Activated naive CD8-positive, alpha-beta T cell treated with anti-CD3 and anti-CD28 coated beads, Interleukin-2, amount 50 U/mL, for 24 hours (primary cell): ENCODE measurements at regions not wholly inside any gene's neighbourhood (a gene's known extent, or its start where the extent isn't known, plus 50 kb on each side); places are given as distances from the start of the nearest gene placed in this dataset.
A peak's percentile ranks its signal among the peaks of the same experiment; 100 is the strongest.
"Not testable (repeated sequence)": the region's sequence is repeated elsewhere in the genome, so short reads cannot be mapped to it uniquely, and the experiment has no call there.

Source experiments
- ATAC-seq: fragments of 150-1000 bp; cut with Tn5 transposase; one replicate; pipeline ENCODE4 v1.10.0; 2021
- DNase-seq: peaks from one replicate; pipeline ENCODE4 v3.0.0; 2021
- H3K27ac Mint-ChIP-seq: one replicate; pipeline ENCODE4 v1.8.0; 2021; ENCODE audit warnings: mild to moderate bottlenecking, mixed read lengths
- H3K27me3 Mint-ChIP-seq: one replicate; pipeline ENCODE4 v1.8.0; 2021; ENCODE audit warnings: mixed read lengths
- H3K36me3 Mint-ChIP-seq: one replicate; pipeline ENCODE4 v1.8.0; 2021; ENCODE audit warnings: low read depth, mixed read lengths
- H3K4me1 Mint-ChIP-seq: one replicate; pipeline ENCODE4 v1.8.0; 2021; ENCODE audit warnings: mixed read lengths
- H3K4me3 Mint-ChIP-seq: one replicate; pipeline ENCODE4 v1.8.0; 2021; ENCODE audit warnings: mild to moderate bottlenecking, moderate library complexity, mixed read lengths
- H3K9me3 Mint-ChIP-seq: one replicate; pipeline ENCODE4 v1.8.0; 2021; ENCODE audit warnings: mixed read lengths

- Mint-ChIP-seq H3K36me3 (no peaks in the 10 kb centered on the region), H3K4me1 (no peaks in the 10 kb centered on the region), H3K9me3 (no peaks in the 10 kb centered on the region), H3K4me3 (no peak overlapping the region), H3K27ac (no peak overlapping the region), H3K27me3 (peaks cover 4% of the 10 kb centered on the region)
- no peak for DNase-seq
- ATAC-seq, result no peak
Measured at GRCh38 chr5:10892147-10892910, 131.3 kb upstream of the DAP start.

DNA sequence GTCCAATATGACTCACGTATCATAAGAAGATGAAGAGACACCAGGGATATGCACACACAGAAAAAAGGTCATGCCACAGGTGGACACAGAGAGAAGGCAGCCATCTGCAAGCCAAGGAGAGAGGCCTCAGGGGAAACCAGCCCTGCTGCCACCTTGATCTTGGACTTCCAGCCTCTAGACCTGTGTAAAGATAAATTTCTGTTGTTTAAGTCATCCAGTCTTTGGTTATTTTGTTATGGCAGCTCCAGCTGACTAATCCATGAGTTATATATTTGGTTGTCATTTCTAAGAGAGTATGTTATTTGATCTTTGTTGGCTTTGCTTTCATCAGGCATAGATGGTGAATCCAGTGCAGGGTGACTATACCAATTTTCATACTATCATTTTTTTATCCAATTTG lies 130.2 kb upstream of the DAP start:
- Mint-ChIP-seq H3K4me1 (no peaks in the 10 kb centered on the region), H3K9me3 (no peaks in the 10 kb centered on the region), H3K27ac (no peak overlapping the region), H3K4me3 (no peak overlapping the region), H3K27me3 (peaks cover under 1% of the 10 kb centered on the region), H3K36me3 (no peaks in the 10 kb centered on the region)
- no peak for ATAC-seq
- no peak for DNase-seq

DNA sequence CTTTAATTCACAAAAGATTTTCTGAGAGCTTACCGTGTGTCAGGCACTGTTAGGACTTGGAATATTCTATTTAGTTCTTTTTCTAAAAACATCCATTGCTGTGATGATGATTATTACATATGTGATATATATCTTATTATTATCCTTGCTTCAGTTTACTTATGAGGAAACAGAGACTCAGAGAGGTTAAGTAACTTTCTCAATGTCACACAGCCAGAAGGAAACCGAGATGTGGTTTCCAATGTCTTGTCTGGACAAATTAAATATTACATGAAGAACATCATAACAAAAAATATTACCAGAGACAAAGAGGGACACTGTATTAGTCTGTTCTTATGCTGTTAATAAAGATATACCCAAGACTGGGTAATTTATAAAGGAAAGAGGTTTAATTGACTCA lies 125.5 kb upstream of the DAP start:
- no peaks in the 10 kb centered on the region for H3K27me3 Mint-ChIP-seq
- H3K4me3 Mint-ChIP-seq, result no peak overlapping the region
- H3K27ac Mint-ChIP-seq, result no peak overlapping the region
- peaks cover 3% of the 10 kb centered on the region for H3K9me3 Mint-ChIP-seq
- ATAC-seq, result no peak
- H3K36me3 Mint-ChIP-seq, result no peaks in the 10 kb centered on the region
- DNase-seq, result no peak
- peaks cover 5% of the 10 kb centered on the region for H3K4me1 Mint-ChIP-seq

DNA sequence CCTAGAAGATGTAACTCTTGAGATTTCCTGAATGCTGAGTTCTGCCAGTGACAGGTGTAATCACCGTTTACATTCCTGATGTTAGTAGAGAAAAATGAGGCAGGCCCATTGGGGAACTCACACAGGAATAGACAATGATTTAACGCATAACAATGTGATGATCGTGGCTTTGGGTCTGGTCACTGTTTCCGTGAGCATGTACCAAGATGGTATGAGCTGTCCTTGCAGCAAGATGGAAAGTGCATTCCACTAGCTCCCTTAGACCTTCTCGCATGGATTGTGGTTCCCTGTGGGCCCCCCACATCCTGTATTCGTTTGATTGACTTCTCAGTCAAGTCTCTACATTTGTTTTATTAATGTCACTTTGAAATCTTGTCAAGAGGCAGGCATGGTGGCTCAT lies 124.0 kb upstream of the DAP start:
- Mint-ChIP-seq H3K9me3 (peaks cover 3% of the 10 kb centered on the region), H3K36me3 (no peaks in the 10 kb centered on the region), H3K27ac (no peak overlapping the region), H3K4me3 (no peak overlapping the region), H3K27me3 (peaks cover 2% of the 10 kb centered on the region), H3K4me1 (peaks cover 5% of the 10 kb centered on the region)
- ATAC-seq, result peak; percentile 68
- peak; percentile 3 for DNase-seq

GRCh38 chr5:10883945-10884344 lies 122.9 kb upstream of the DAP start:
- DNase-seq, H3K4me1 Mint-ChIP-seq, H3K36me3 Mint-ChIP-seq, ATAC-seq, H3K27ac Mint-ChIP-seq, H3K9me3 Mint-ChIP-seq, H3K27me3 Mint-ChIP-seq, H3K4me3 Mint-ChIP-seq: not testable (repeated sequence)

DNA sequence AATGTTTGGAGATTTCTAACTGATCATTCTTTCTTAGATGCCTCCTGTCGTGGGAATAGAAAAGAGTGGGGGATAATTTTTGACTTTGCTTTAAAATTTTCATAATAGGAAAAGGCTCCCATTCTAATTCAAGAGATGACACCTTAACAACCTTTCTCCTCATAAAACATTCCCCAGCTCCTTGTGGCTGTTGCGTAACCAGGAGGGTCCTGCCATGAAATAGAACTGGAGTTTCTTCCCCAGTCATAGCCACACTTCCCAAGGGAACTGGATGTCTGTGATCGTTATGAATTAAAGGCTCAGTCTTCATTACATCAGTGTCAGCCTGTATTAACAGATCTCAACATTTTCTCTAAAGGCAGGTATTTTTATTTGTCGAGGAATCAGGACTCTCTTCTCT lies 119.9 kb upstream of the DAP start:
- H3K36me3 Mint-ChIP-seq, result no peaks in the 10 kb centered on the region
- H3K4me1 Mint-ChIP-seq, result peaks cover 5% of the 10 kb centered on the region
- H3K9me3 Mint-ChIP-seq, result peaks cover 3% of the 10 kb centered on the region
- no peak for DNase-seq
- no peak for ATAC-seq
- H3K27me3 Mint-ChIP-seq, result peaks cover 9% of the 10 kb centered on the region
- no peak overlapping the region for H3K27ac Mint-ChIP-seq
- no peak overlapping the region for H3K4me3 Mint-ChIP-seq

DNA sequence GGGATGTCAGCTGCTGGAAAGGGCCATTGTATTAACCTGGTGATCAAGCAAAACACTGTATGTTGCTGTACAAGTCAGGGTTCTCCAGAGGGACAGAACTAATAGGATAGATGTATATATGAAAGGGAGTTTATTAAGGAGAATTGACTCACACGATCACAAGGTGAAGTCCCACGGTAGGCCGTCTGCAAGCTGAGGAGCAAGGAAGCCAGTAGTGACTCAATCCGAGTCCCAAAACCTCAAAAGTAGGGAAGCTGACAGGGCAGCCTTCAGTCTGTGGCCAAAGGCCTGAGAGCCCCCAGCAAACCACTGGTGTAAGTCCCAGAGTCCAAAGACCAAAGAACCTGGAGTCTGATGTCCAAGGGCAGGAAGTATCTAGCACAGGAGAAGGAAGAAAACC lies 116.0 kb upstream of the DAP start:
- peaks cover 12% of the 10 kb centered on the region for H3K27me3 Mint-ChIP-seq
- H3K4me3 Mint-ChIP-seq, H3K36me3 Mint-ChIP-seq, ATAC-seq, H3K9me3 Mint-ChIP-seq, H3K27ac Mint-ChIP-seq, DNase-seq, H3K4me1 Mint-ChIP-seq: not testable (repeated sequence)

- Mint-ChIP-seq H3K4me3 (no peak overlapping the region), H3K4me1 (no peaks in the 10 kb centered on the region), H3K9me3 (no peaks in the 10 kb centered on the region), H3K27ac (no peak overlapping the region), H3K27me3 (peaks cover 12% of the 10 kb centered on the region), H3K36me3 (no peaks in the 10 kb centered on the region)
- no peak for DNase-seq
- no peak for ATAC-seq
Measured at GRCh38 chr5:10876006-10876744, 115.1 kb upstream of the DAP start.

- H3K4me3 Mint-ChIP-seq, result no peak overlapping the region
- H3K27me3 Mint-ChIP-seq, result peaks cover 16% of the 10 kb centered on the region
- H3K36me3 Mint-ChIP-seq, result no peaks in the 10 kb centered on the region
- ATAC-seq (no peak), DNase-seq (no peak)
- no peaks in the 10 kb centered on the region for H3K9me3 Mint-ChIP-seq
- H3K4me1 Mint-ChIP-seq, result no peaks in the 10 kb centered on the region
- H3K27ac Mint-ChIP-seq, result no peak overlapping the region
Measured at GRCh38 chr5:10875201-10875768, 114.3 kb upstream of the DAP start.

- ATAC-seq (no peak), DNase-seq (no peak)
- Mint-ChIP-seq H3K4me1 (no peaks in the 10 kb centered on the region), H3K36me3 (no peaks in the 10 kb centered on the region), H3K27ac (no peak overlapping the region), H3K4me3 (no peak overlapping the region), H3K9me3 (no peaks in the 10 kb centered on the region), H3K27me3 (peaks cover 13% of the 10 kb centered on the region)
Measured at GRCh38 chr5:10874541-10874940, 113.5 kb upstream of the DAP start.

DNA sequence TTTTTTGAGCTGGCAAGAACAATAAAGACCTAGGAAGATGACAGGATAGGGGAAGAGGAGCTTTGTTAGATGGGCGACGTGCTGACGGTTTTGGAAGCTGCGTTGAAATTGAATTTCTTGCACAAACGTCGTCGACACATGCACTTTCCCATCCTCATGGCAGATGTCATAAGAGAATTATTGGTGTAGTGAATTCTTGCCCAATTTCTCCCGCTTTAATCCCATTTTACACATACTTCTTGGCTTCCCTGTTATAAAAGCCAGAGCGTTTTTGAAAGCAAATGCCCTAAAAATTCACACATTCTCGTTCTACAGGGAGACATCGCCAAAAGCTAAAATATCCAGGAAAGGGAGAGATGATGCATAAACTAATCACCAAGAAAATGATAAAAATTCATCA lies 109.8 kb upstream of the DAP start:
- DNase-seq (no peak), ATAC-seq (no peak)
- no peak overlapping the region for H3K27ac Mint-ChIP-seq
- peaks cover 6% of the 10 kb centered on the region for H3K27me3 Mint-ChIP-seq
- H3K4me1 Mint-ChIP-seq, result no peaks in the 10 kb centered on the region
- H3K9me3 Mint-ChIP-seq, result no peaks in the 10 kb centered on the region
- no peaks in the 10 kb centered on the region for H3K36me3 Mint-ChIP-seq
- no peak overlapping the region for H3K4me3 Mint-ChIP-seq

- Mint-ChIP-seq H3K9me3 (no peaks in the 10 kb centered on the region), H3K36me3 (no peaks in the 10 kb centered on the region), H3K4me3 (no peak overlapping the region), H3K27ac (no peak overlapping the region), H3K27me3 (peaks cover 5% of the 10 kb centered on the region), H3K4me1 (no peaks in the 10 kb centered on the region)
- no peak for ATAC-seq
- DNase-seq, result no peak
Measured at GRCh38 chr5:10868956-10869355, 107.9 kb upstream of the DAP start.

DNA sequence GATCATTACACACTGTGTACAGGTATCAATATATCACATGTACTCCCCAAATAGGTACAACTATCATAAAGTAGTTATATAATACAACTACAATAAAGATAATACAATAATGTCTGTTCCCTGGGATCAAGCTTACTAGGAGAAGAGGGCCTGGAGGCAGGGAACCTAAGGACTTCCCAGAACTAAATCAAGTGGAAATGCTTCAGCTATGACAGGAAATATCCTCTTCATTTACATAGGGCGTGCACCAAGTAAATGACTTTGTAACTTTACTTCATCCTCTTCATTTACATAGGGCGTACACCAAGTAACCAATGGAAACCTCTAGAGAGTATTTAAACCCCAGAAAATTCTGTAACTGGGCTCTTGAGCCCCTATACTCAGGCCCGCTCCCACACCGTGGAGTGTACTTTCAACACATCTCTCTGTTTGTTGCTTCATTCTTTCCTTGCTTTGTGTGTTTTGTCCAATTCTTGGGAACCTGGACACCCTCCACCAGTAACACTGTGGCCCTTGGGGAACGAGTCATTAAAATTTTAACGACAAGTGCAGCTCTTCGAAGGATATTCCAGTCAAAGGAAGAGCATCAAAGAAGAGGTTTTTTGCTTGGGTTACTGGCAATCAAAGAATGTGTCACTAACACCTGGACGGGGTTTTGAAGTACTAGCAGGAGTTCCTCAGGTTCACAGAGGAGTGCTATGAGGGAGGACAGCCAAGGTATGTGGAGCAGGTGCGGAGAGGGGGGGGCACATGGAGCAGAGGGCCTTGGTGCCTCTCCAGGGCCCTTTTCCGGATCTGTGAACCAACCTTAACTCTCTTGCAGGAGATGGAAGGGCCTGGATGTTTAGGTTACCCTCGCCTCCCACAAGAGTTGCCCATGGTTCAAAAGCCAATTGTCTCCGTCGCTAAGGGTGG lies 106.6 kb upstream of the DAP start:
- Mint-ChIP-seq H3K27ac (no peak overlapping the region), H3K9me3 (no peaks in the 10 kb centered on the region), H3K27me3 (peaks cover 8% of the 10 kb centered on the region), H3K4me3 (no peak overlapping the region), H3K4me1 (no peaks in the 10 kb centered on the region), H3K36me3 (no peaks in the 10 kb centered on the region)
- ATAC-seq (no peak), DNase-seq (no peak)

DNA sequence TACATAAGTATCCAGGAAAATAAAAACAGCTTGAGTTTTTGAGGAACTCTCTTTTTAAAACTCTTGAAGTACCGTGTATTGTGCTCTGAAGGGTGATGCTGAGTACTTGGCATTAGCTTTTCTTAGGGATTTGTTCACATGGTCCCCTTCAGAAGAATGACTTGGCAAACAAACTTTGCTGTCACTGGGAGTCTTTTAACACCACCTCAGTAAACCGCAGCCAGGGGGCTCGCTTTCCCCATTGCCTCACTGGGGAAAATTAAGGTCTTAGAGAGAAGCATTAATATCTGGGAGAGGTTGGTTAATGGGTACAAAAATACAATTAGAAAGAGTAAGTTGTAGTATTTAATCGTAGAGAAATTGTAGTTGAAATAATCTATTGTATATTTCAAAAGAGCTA lies 105.9 kb upstream of the DAP start:
- Mint-ChIP-seq H3K4me3 (no peak overlapping the region), H3K27me3 (peaks cover 8% of the 10 kb centered on the region), H3K4me1 (no peaks in the 10 kb centered on the region), H3K36me3 (no peaks in the 10 kb centered on the region), H3K27ac (no peak overlapping the region), H3K9me3 (no peaks in the 10 kb centered on the region)
- DNase-seq, result no peak
- ATAC-seq, result no peak
